GM21619 (cell line): ENCODE measurements at regions not wholly inside any gene's neighbourhood (a gene's known extent, or its start where the extent isn't known, plus 50 kb on each side); places are given as distances from the start of the nearest gene placed in this dataset.

ENCODE experiments used
- ATAC-seq: cut with Tn5 transposase; IDR thresholded peaks from one replicate; pipeline ENCODE4 v1.9.1; 2021; ENCODE audit not compliant: unreplicated experiment

DNA sequence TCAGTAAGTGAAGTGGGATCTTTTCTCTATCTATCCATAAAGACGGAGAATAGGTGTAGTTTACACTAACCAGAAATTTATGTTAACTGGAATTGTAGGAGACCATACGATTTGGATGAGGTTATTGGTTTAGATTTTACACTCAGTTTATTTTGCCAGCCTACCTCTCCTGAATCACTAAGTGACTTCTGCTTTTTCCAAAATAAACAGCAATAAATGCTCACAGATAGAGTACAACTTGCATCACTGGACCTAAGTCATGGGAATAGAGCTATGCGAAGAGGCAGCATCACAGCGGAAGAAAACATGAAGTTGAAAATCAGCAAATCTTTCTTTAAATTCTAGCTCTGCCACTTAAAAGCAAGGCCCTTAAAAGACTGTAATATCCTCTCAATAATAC is 781.0 kb downstream of the LIG4 start:
- ATAC-seq = no peak

DNA sequence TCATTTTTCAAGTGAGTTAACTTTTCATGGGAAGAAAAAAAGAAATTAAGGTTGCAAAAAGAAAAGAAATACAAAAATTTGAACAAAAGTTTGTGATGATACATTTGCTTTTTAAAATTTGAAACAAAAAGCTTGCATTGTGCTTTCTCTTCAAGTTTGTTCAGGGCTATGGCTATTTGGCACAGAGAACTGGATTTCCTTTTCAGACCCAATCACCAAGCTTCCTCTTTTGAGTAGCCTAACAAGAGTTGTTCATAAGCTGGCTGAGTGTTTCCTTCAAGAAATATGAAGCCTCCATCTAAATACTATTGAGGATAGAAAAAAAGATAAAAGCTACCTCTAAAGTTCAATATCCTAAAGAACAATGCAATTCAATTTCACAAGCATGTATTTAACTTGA is 787.8 kb downstream of the LIG4 start:
- ATAC-seq = no peak

DNA sequence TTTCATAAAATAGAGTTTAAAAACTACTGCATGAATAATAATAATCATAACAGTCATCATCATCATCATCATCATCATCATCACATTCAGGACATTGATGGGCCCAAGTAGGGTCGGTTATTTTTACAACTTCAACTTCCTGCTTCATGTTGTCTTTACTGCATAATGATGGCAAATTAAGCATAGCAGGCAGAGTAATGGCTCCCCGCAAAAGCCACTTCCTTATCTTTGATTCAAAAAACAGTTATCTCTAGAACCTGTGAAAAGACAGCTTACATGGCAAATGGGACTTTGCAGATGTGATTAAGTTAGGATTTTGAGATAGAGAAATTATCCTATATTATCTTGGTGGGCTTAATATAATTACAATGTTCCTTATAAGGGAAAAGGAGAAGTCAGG is 792.9 kb downstream of the LIG4 start:
- ATAC-seq = no peak

DNA sequence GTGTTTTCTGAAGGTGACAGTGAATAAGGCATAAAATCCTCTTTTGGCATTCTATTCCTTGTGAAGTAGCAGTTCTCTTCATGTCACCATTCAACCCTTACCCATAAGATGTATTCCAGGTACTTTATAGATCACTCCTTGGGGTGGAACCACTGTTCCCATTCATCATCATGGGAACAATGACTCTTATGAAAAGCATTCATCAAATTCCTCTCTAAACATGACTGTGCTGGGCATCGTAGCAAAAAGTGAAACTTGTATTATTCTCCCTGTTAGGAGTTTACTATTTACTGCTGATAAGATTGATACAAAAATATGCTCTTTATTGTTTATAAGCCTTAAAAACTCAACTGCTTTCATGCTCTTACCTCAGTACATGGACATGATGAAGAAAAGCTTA is 793.4 kb downstream of the LIG4 start:
- ATAC-seq = no peak

DNA sequence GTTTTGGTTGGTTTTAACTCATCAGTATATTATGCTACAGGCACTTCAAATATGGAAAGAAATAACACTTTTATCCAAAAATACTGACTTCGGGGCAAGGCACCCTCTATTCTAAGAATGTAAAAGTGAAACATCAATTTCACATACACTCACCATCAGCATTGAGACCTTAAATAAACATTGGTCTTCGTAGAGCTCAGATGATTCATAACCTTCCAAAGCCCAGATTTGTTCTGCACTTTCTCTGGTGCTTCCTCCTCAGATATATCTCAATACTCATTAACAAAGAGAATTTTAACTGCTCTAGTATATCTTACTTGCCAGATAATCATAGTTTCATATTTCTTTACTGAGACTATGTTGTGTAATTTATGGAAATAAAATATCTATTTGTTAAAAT is 794.3 kb downstream of the LIG4 start:
- no peak for ATAC-seq

DNA sequence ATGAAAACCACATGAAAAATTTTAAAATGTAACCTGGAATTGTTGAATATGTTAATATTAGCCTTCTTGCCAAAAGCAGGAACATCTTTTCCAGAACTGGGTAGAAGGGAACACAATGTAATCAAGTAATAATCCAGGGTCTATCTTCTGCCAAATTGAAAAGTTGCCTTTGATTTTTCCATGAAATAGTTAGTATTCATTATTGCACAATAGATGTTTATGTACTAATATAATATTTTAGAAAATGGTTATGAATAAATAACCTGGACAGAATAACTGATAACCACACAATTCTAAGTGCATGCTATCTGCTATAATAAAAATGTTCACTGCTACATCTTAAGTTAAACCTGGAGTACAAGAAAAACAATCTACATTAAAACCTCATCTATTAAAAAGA is 802.3 kb downstream of the LIG4 start:
- ATAC-seq = no peak

DNA sequence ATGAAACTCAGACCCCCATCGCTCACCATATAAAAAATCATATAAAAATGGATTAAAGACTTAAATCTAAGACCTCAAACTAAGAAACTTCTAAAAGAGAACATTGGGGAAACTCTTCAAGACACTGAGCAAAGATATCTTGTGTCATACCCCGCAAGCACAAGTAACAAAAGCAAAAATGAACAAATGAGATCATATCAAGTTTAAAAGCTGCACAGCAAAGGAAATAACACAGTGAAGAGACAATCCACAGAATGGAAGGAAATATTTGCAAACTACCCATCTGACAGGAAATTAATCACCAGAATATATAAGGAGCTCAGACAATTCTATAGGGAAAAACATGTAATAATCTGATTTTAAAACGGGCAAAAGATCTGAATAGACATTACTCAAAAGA is 808.3 kb downstream of the LIG4 start:
- no peak for ATAC-seq

DNA sequence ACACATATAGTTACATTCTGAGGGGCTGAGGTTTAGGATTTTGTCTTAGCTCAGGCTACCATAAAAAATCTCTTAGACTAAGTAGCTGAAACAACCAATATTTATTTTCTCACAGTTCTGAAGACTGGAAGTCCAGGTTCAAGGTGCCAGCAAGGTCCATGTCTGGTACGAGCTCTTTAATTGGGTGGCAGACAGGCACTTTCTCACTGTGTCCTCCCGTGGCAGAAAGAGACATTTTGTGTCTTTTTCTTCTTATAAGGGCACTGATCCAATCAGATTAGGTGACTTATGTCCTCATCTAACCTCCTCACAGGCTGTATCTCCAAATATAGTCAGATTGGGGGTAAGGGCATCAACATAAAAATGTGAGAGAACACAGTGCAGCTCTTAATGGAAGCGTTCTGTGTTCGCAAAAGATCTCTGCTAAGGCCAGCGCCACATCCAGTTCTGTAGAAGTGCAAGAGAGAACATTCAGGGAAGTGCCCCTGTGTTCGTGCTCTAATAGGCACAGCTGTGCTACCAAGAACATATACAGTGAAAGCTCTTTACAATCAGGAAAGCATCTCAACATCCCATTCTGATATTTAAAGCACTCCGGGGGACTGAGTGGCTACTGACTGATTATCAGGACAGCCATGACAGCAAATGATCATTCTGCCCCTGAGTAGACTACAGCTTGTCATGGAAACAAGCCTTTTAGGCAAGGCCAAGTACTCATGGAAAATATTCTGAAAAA is 819.2 kb downstream of the LIG4 start:
- no peak for ATAC-seq

DNA sequence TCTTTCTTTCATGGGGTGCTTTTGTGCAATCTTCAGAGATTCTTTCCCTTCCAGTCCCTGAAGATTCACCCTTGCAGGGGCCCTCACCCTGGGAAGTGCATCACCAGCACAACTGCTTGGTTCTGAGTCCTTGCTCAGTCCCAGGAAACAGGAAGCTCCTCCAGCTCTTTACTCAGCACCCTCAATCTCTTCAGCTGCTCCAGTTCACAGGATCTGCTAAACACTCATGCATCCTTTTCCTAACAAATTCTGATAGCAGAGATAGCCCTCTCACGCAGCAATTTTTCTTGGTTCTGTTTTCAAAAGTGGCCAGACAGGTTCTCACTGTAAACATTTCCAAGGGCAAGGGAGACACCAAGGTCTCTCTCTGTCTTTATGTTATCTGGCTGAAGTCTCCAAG is 823.1 kb downstream of the LIG4 start:
- ATAC-seq = no peak

DNA sequence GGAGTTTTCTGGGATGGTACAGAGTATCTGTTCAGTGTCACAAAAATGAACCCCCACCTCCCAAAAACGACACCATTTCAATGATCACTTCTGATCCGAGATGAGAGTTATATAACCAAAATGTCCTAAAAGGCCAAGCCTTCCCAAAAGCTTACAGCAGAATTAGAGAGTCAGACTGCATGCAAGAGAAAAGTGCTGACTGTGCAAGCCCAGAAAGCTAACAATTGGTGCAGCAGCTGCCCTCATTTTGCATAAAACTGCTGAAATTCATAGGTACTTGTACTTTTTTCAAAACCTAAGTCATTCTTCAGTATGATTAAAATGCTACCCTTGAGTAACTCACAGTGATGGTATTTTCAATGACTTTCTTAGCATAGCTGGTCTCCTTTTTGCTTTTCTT is 819.6 kb upstream of the ARGLU1 start:
- no peak for ATAC-seq

DNA sequence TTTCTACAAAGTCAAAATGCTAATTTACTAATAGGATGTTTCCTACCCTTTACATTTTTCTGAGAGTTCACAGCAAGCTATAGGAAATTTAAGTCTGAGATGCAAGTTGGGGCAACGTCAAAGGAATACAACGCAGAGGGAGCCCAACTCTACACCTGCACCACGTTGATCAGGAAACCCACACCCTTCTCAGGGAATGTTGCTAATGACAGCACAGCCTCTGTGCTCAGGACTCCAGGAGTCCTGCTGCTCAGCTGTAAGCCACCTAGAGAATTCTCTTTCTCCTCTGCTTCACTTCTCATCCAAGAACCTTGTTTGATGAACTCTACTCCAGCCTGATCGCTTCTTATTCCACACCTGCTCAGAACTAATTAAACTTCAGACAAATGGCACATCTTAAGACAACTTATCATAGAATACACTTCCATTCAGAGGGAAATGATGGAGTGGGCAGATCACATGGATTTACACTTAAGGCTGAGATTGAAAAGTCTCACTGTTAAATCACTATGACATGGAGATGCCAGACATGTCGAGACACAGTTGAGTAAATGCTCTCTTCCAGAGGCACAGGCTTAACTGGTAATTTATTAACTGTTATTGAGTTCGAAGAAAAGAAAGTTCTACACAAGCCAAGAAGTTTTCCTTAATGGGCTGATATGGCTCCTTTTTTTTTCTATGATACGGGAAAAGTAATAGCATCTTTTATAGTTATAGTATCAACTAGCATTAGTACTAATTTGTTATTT is 811.6 kb upstream of the ARGLU1 start:
- ATAC-seq = no peak

DNA sequence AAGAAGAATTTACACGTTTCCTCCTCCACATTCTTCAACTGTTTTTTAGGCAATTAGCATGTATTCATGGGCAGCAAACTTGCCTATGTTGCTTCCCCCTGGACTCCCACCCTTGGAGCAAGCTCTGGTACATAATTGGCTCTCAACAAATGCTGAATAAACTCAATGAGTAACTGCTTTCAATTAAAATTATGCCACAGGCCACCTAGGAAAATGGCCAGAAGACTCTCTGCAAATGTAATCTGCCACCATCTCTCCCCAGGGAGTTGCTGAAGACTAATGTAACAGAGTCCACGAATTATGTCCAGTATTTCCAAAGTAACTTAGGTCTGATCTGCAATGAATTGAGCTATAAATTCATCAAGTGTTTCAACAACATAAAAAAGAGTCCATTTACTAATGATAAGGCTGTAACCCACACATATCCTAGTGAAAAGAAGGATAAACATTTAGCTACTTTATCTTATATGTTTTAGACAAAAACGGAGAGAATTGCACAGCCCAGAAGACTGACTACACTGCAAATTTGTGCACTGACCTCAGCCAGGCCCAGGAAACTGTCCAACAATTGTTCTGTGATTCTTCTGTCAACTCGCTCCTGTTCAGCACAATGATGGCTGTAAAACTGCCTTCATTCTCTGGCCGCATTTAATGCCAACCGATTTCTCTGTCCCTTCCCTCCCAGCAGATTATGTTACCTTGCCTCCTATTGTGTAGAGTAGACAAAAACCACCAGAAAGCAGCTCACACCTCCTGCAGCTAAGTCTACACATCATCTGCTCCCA is 808.6 kb upstream of the ARGLU1 start:
- no peak for ATAC-seq

DNA sequence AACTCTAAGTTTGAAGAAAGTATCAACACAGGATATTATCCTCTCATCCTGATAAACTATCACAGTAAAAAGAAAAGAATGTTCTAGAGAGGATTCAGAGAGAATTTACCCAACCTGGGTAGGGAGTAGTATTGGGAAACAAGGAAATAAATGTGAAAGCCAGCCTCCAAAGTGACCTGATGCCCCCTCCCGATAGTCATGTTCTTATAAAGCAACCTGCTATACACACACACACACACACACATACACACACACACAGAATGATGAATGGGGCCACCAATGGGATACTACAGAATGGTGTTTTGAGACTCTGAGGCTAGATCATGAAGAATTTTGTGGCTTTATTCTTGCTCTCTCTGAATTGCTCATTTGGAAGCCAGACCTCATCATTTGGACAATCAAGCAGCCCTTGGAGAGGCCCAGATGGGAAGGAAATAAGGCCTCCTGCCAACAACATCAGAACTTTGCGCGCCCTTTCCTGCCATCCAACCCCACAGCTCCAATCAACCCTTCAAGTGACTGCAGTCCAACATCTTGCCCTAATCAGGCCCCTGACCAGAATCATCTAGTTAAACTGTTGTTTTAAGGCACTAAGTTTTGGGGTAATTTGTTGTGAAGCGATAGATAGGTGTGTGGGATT is 807.9 kb upstream of the ARGLU1 start:
- ATAC-seq = no peak

DNA sequence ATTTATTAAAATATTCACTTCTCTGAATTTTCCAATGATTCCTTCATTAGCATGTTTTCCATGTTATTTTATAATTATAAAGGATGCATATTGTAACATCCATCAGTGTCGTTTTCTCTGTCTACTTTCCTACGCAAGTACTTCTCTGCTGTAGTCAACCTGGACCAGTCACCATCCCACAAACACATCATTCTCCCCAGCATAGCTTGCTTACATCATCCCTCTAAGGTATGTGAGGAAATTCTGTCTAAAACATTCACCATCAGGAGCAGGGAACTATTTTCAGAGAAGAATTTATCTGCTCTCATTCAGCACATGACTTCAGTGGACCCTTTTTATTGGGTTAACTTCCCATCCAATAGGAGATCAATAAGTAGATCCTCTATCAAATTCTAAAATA is 806.1 kb upstream of the ARGLU1 start:
- no peak for ATAC-seq

DNA sequence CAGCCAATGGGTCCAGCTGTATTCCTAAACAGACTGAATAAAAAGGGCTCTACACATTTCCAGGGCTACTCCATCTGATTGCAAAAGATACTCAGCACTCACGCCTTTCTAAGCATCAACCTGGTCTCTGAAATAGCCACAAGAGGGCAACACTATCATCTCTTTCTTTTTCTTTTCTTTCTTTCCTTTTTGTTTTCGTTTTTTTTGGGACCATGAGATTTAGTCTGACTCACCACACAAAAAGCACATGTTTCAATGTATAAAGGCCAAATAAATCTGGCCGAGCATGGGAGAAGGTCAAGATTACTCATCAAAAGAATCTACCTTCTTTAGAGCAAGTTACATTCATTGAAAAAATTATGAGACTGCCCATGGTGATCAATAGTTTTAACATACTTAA is 805.6 kb upstream of the ARGLU1 start:
- ATAC-seq = no peak

DNA sequence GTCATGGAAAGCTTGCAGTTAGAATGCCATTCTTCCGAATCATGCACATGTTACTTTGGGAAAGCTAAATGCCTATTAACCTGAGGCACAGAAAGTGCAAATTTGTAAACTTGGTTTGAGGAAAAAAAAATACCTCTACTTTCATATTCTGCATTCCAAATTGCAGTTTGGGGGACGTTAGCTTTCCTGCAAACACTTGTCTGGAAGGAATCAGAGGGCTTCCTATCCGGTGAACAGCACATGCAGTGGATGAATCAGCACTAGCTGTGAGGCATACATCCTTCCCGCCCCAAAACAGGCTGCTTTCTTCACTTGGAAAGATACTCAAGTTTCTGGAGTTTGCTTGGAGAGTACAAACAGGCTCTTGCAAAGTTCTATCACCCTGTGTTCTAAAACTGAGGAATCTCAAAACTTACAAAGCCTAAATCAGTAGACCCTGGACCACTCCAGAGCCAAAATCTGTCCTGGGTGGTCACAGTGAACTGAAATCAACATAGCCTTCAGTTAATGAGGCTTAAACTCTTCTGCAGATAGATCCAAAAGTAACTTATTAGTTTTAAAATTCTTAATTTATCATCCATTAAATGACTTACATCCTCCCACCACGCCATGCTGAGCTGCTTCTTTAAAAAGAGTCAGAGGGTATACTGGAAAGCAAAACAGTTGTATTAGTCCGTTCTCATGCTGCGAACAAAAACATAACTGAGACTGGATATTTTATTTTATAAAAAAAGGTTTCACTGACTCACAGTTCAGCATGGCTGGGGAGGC is 802.3 kb upstream of the ARGLU1 start:
- no peak for ATAC-seq

DNA sequence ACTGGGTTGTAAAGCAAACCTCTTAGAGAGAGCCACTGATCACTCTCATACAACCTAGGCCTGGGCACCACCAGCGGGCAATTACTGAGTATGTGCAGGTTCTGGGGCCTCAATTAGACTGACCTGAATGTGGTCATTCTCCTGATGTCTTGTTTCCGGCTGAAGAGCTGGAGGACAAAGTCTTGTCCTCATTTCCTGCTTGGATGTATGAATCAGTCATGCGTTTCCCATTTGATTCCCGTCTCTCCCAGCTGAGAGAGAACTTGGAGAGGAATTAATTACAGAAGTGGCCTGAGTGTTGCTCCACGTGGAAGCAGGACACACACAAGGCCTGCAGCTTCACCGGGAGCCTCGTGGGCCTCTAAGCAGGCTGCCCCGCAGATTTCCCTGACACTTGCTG is 799.3 kb upstream of the ARGLU1 start:
- ATAC-seq = no peak

DNA sequence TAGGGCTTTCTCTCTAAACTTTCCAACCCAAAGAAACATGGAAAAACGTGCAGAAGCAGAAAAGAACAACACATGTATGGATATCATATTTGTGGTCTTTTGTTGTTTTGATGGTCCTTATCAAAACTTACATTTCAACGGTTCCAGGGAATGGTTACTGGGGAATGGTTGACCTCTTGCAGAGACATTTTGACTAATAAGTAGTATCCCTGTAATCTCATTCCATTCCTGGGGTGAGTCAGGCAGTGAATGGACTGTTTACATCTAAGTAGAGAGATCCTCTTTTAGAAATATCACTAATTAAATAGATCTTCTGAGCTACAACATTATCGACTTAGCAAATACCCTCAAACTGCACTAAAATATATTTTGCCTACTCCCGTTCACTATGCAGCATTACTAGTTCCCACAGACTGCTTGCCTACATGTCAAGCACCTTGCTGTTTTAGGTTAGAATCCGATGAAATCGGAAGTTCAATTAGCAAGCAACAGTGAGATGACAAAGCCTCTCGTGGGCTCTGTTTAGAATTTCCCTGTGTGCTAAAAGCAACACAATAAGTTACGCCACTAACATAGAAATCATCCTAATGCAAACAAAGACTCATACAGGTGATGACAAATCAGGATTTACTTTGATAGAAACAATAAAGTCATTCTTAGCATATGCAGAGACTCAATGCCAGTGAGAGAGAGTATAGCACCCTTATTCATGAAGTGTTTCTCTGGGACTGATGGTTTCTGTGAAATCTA is 797.7 kb upstream of the ARGLU1 start:
- ATAC-seq = no peak

DNA sequence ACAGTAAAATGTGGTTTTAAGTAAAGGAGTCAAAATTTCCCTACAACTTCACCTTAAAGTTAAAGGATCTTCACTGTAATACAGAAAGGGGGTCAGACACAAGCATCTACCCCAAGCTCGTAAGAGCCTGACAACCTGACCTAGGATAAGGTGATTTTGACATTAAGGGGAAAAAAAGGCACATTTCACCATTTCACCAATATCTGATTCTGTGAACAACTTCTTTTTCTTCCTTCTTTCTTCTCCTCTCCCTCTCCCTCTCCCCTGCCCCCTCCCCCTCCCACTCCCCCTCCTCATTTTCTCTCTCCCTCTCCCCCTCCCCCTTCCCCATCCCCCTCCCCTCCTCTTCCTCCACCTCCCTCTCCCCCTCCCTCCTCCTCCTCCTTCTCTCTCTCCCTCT is 796.7 kb upstream of the ARGLU1 start:
- no peak for ATAC-seq

DNA sequence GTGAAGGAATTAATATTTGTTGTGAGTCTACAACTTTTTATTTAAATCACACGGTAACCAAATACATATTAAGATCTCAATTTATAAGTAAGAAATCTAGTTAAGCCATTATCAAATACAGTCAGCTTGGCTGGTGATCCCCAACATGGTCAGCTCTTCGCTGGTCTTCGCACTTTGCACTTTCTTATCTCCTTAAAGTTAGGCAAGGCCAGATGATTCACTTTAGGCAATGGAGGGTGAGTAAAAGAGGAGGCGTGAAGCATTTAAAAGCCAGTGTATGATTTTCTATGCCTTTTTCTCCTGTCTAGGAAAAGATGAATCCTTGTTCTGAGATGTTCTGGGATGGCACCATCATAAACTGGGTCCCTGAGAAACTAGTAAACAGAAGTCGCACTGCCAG is 793.7 kb upstream of the ARGLU1 start:
- ATAC-seq = no peak
